HG02943 (cell line): ENCODE measurements at regions not wholly inside any gene's neighbourhood (a gene's known extent, or its start where the extent isn't known, plus 50 kb on each side); places are given as distances from the start of the nearest gene placed in this dataset.

Experiments used
- ATAC-seq: cut with Tn5 transposase; IDR thresholded peaks from one replicate; pipeline ENCODE4 v1.9.1; 2021; ENCODE audit warnings: mild to moderate bottlenecking, low read depth, moderate library complexity; ENCODE audit not compliant: unreplicated experiment

DNA sequence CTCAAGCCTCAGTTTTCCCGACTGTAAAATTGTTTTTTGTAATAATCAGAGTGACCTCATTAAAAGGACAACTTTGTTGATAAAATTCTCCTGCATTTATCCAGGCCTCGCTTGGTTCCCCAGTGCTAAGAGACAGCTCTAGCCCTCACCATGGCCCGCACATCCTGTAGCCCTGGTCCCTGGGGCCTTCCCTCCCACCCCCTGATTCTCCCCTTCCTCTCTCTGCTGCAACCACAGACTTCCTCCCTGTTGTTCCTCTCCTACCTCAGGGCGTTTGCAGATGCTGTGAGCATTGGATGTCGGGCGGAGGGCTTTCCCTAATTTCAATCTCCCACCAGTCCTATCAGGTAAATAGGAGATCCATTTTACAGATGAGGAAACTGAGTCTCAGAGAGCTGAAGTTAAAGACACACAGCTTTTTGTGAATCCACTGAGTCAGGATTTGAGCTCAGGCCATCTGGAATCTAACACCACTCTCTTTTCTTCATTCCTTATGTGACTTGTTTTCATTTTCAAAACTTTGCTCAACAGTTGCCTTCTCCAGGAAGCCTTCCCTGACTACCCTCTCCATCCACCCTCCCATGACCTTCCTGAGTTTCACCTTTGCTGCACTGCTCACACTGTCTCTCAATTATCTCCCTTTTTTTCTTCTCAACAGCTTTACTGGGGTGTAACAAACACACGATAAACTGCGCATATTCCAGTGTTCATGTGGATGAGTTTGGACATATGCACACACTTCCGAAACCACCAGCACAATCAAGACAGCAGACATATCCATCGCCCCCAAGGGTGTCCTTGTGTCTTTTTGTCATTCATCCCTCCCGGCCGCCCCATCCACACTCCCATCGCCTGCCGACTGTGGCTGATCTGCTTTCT is 107.1 kb downstream of the CEBPB start:
- no peak for ATAC-seq

DNA sequence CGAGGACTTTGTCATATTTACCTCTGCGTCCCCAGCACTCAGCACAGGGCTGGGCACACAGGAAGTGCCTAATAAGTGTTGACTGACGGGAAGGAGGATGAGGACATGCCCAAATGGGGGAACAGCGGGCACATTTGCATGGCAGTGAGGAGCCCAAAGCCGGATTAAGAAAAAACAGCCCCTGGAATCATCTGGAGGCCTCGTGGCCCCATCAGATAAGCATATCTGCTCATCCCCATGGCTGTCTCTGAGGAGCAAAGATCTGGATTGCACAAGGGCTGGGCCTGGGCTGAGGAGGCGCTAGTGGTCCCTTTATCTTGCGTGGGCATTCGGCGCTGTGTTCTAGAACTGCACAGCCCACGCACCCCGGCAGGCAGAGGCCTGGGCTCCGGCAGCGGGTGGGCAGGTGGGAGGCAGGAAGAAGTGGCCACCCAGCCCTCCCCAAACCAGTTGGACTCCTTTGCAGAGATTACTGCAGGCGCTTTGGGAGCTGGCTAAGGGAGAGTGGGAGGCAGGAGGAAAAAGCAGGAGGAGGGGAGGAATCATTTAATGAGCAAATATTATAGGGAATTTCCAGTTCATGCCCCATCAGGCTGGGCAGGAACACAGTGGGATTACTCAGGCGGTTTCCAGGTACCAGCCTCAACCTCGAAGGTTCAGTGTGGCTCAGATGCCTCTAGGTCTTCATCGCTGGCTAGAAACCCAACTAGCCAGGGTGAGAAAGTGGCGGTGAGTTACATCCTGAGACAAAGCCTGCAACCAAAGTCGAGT is 108.1 kb downstream of the CEBPB start:
- ATAC-seq = no peak

DNA sequence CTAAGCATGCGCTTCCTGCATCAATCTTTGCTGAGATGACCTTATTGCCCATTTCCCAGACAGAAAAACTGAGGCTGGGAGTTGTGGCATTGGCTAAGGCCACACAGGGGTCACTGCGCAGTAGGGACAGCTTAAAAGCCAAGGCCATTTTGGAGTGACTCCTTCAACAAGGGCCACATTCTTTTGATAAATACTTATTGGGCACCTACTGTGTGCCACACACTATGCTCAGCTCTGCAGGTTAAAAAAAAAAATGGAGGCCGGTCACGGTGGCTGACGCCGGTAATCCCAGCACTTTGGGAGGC is 108.6 kb downstream of the CEBPB start:
- ATAC-seq = no peak

DNA sequence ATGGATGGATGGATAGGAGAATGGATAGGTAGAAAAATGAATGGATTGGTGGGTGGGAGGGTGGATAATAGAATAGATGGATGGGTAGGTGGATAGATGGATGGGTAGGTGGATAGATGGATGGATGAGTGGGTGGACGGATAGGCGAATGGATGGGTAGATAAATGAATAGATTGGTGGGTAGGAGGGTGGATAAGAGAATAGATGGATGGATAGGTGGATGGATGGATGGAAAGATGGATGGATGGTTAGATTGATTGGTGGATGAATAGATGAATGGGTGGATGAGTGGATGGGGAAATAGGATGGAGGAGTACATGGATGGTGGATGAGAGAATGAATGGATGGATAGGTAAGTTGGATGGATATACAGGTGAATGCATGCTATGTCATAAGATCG is 110.5 kb downstream of the CEBPB start:
- no peak for ATAC-seq

DNA sequence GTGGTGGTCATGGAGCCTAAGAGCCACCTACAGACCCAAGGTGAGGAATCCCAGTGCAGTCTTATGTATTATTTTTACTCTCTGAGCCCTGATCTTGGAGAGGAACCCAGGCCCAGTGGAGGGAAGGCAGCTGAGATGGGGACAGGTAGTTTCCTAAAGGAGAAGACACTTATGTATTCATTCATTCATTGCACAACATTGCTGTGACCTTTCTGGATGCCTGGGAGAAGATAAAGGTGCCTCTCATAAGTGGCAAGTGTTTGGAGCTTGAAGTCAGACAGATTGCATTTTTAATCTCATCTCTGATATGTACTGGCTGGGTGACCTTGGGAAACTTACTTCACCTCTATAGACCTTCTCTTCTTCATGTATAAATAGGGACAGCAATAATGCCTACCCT is 111.1 kb downstream of the CEBPB start:
- ATAC-seq = no peak

DNA sequence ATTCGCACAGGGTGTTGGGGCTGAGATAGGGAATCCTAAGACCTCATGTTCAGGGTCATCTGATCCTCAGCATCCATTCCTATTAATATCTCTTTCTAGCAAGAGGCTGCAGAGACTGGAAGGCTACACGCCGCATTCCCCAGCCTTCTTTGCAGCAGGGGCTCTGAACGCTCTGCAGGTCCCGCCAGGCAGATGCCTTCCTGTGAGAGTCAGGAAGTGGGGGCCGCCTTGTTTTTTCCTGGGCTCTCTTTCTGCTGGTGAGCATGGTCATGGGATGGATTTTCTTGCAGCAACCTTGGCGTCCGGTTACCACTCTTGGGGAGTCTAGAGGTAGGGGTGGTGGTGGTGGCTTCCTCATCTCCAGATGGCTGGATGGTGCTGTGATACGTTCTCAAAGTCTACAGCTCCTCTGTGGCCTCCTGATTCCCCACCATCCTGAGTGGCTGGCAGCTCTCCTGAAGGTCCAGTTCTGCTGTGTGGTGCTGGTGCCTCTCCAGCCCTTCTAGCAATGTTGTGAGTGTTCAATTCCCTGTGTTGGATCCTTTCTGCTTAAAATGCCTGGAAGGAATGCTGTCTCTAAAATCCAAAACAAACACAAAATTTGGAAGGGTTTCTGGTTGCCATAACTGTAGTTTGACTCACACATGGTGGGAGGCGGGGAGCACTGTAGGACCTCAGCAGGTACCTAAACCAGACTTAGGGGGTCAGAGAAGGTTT is 111.9 kb downstream of the CEBPB start:
- ATAC-seq = no peak

DNA sequence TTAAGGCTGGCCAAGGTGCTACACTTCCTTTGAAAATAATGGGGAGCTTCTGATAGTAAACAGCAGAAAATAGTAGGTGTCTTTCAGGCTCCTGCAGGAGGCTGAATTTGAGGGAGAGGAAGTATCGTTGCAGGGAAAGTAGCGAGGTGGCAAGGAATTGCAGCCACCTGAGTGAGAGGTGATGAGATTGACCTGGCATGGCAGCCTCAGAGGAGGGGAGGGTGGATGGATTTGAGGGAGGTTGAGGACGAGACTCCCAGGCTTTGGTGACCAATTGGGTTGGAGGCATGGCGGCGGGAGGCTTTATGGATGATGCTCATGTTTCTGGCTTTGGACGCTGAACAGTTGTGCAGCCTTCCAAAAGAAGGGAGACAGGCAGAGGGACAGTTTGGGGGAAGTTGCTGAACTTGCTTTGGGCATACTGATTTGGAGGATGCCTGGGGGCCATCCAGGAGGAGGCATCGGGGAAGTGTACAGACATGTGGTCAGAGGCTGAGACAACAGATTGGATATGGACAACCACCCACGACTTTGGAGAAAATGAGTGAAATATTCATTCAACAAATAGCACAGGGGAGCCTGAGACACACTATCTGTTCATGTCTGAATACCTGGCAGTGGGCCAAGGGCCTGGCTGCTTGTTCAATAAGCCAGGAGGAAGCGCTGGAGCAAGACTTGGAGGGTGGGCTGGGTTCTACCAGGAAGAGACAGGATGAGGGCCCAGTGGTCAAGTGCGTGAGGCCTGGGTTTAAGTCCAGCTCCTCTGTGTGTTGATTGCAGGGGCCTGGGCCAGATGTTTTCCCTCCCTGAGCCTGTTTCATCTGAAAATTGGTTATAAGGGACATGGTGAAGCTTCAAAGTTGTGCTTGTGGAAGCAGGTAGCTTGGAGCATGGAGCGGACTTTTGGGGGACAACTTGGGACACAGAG is 113.2 kb downstream of the CEBPB start:
- ATAC-seq = no peak

DNA sequence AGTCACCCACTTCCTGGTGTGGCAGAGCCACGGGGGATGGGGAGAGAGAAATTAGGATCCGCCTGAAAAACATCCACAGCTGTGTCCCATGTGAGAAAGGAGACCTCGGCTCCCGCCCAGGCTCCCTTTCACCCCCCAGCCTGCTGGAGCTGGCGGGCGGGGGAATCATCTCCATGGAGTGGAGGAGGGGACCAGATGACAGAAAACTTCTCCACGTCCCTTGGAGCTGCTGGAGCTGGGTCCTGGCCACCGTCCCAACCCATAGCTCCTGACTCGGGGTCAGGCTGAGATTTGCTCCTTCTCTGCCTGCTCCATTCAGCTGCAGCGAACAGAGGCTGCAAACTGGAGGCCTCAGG is 113.8 kb downstream of the CEBPB start:
- ATAC-seq = no peak

DNA sequence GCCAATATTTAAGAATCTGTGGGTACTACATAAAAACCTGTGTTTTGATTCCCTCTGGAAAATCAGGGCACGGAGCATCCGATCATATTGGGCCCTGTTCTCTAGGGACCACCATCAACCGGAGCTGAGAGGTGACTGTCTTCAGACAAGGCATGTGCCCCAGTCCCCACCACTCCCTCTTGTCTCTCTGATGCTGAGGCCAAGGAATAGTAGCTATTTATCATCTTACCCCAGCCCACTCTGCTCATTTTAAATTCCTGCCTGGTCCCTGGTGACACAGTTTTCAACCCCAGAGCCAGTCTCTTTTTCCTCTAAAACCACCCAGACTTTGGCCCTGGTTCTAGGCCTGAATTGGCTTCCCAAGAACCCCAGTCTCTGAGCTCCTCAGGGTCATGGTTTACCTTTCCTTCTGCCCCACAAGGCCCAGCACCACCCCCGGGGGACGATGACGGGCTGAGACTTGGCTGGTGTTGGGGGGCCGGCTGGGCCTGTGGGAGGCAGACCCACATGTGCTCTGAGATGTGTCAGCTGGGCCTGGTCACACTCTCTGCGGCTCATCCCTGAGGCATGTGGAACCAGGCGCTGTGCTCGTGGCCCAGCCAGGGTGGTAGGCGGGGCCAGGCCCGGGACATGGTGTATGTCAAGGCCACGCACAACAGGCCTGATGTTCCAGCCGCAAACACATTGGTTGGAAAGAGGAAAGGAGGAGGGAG is 114.4 kb downstream of the CEBPB start:
- no peak for ATAC-seq

DNA sequence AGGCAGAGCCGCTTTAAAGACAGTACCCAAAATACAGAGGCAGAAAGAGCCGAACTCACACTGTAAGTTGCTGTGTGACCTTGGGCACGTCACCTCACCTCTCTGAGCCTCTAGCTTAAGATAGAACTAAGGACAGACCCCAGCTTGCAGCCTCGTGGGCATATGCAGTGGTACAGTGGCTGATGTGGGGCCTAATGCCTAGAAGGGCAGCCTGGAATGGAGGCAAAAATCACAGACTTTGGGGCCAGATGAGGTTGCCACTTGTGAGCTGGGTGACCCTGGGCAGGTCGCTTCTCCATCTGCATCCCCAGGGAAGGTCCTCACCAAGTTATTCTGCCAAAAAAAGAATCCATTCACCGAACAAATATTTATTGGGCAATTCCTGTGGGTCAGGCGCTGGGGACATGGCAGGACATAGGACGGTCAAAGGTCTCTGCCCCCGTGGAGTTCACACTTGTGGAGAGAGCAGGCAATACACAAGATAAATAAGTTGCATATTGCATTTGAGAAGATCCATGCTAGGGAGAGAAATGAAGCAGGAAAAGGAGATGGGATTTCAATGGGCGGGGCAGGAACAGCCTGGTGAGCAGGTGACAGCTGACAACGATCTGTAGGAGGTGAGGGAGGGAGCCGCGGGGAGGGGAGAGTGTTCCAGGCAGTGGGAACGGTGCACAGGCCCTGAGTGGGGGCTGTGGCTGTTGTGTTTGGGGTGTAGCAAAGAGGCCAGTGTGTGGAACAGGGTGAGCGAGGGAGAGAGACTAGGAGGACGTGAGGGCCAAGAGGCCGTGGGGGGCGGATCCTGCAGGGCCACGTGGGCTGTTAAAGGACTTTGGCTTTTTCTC is 115.2 kb downstream of the CEBPB start:
- no peak for ATAC-seq

DNA sequence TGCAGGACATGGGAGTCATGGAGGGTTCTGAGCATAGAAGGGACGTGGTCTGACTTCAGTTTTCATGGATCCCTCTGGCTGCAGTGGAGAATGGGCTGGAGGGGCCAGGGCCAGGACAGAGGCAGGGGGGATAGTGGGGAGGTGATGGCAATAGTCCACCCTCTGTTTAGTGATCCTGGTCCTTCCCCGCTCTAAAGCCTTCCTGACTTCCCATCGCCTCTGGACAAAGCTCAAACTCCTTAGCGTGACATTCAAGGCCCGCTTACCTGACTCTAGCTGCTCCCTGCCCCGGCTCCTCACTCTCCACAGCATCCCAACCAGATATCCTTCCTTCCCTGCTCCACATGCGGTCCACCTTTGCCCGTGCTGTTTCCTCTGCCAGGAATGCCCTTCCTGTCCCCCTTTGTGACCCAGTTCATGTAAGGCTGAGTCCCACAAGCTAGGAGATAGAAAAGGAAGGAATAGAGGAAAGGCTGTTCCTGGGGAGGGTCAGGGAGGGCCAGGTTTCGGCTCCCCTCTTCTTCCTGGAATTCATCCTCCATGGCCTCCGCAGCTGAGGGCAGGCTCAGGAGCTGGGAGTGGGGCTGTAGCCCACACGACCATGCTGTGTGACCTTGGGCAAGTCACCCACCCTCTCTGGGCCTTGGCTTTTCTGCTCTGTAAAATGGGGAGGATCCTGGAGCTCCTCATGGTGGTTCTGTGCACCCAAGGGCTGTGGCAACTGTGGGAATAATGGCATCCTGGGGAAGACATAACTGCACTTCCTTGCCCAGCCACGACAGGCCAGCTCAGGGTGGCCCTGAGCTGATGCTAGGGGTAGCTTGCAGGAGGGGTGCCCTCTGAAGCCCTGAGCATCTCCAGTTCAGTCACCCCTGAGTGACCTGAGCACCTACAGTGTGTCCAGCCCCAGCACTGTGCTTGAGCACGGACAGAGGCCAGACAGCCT is 116.1 kb downstream of the CEBPB start:
- ATAC-seq = no peak

DNA sequence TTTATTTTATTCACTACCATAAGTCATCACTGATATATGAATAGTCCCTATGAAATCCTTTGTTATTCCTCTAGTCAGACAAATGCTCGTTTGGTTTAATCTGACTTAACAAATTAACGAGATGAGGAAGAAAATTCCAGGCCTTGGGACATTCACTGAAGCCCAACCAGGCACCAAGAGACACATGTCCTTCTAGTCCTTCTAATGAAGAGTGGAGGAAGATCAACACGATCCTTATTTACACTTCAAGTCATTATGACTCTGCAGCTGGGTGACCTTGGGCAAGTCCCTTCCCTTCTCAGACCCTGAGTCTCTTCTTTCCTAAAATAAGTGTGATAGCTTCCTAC is 117.5 kb downstream of the CEBPB start:
- no peak for ATAC-seq

DNA sequence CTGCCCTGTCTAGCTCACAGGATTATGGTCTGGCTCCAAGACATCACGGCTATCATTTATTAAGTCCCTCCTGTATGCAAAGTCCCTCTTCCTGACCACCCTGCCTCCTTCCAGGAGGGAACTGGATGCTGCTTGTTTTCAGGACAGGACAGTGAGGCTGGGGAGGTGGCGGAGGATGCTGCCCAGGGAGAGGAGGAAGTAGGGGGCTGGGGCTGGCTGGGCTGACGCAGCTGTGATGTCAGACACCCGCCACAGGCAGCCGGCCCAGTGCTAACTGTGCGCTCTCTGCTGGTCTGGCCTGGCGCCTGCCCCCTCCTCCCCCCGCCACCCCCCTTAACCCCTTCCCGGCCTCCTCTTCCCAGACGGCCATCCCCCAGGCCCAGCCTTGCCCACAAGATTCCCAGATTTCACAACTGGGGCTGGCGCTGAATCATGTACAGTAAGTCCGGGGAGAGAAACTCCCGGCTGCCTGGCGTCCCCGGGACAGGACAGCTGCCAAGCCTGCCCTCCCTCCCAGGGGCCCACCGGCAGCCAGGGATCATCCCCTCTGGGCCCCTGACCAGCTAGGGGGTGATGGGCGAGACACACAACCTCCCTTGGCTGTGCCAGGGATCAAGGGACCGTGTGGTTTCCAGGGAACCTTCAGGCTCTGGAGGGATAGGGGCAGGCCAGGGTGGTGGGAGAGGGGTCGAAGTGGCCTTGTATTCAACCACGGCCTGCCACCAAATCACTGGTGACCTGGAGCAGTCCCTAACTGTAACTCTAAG is 118.1 kb downstream of the CEBPB start:
- no peak for ATAC-seq

DNA sequence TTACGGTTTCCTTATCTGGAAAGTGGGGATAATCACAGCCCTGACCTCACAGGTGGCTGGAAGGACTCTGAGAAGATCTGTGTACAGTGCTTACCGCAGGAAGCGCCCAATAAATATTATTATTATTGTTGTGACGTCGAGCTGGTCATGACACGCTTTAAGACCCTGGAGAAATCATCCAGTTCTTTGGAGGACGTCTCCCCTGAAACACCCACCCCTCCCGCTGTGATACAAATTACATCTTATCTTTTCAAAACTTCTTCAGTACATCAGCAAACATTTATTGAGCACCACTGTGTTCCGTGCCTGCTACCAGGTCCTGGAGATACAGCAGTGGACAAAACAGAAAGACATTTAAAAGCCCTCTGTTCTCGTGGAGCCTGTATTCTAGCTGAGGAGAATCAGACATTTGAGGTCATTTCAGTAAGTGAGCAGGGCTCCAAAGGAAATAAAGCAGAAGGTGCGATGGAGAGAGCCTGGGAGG is 118.7 kb downstream of the CEBPB start:
- ATAC-seq = no peak

DNA sequence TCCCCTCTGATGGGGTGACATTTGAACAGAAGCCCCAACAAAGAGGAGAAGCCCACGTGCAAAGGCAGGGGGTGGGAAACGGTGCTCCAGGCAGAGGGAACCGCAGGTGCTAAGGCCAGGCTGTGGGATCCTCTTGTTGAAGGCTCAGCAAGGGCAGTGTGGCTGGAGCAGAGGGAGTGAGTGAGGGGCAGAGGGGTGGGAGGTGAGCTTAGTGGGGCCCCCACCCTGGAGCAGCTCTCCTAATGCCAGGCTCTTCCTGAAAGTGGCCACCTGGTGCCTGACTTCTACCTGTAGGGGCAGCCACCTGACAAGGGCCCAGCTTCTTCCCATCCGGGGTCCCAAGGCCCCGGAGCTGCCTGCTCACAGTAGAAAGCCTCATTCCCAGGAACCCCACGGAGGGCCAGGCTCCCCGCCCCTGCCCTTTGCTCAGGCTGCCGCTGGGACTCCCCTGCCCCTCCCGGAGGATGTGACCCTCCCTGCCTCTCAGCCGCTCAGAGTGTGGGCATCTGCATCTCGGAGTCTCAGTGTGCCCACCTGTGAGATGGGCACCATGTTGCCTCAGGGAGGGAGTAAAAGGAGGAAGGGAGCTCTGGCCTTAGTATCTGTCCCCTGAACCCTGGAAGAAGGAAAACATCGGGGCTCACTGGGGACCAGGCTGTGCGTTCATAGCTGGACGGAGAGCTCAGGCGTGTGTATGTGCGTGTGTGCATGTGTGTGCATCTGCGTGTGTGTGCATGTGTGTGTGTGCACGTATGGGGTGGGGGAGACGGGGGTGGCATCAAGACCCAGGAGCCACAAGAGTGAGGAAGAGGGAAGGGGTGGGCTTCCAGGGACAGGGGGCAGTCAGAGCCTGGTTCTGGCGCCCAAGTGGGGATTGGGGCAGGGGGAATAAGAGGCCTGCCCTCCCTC is 119.4 kb downstream of the CEBPB start:
- no peak for ATAC-seq

DNA sequence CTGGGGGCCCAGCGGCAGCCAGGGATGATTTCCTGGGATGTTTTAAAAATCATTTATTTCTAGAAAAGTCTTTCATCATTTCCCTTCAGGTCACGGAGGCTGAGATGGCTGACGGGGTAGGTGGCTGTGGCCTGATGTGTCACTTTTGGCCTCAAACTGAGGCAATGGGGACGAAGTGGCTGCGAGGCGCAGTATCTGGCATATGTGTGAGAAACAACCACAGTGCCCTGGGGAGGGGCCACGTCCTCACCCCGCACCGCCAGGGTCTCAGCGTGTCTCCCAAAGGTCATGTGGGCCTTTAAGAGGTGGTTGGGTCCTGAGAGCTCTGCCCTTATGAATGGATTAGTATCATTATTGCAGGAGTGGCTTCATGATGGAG is 120.0 kb downstream of the CEBPB start:
- ATAC-seq = no peak
